Stimulated activated CD4-positive, alpha-beta T cell treated with anti-CD3 and anti-CD28 coated beads, Interleukin-4, amount 100 ng/mL, for 1 hour (primary cell): ENCODE measurements at regions not wholly inside any gene's neighbourhood (a gene's known extent, or its start where the extent isn't known, plus 50 kb on each side); places are given as distances from the start of the nearest gene placed in this dataset.

Experiments
- DNase-seq: peaks from one replicate; pipeline ENCODE4 v3.0.0-alpha.2; 2020

- no peak for DNase-seq
Observed at GRCh38 chr5:68766952-68767464, 326.8 kb upstream of the SLC30A5 start.

DNA sequence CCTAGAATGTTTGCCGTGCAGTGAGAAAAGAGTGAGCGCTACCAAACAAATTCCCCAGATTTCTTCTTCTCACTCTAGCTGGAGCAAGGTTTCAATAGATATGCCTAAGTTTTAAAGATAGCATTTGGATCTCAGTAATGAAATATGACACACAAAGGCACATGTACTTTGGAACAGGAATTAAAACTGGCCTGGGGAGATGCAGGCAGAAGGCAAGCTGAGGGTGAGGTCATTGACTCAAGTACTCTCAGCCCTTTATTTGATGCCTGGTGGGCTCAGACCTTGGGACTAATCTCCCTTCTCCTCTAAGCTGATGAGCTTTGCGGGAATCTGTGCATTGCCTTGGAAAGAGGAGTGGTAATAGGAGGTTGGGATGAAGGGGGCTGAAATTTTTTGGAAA, 323.3 kb upstream of the SLC30A5 start:
- DNase-seq = no peak

- DNase-seq = no peak
Observed at GRCh38 chr5:68771221-68771620, 322.6 kb upstream of the SLC30A5 start.

DNA sequence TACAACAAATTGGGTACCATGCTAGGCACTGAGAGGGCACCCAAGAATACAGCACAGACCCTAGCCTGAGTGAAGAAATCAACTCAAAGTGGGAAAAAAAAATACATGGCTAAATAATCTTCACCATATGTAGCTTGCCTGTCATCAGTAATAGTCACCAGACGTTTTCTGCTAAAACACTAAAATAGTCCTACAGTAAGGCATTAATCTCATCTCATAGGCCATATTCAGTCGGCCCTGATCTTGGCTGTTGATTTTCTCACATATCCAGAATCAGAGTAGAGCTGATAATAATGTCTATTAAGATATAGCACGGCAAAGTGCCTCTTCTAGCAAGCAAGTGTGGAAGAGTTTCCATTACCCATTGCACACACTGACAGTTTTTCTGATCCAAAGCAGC, 322.1 kb upstream of the SLC30A5 start:
- no peak for DNase-seq

DNA sequence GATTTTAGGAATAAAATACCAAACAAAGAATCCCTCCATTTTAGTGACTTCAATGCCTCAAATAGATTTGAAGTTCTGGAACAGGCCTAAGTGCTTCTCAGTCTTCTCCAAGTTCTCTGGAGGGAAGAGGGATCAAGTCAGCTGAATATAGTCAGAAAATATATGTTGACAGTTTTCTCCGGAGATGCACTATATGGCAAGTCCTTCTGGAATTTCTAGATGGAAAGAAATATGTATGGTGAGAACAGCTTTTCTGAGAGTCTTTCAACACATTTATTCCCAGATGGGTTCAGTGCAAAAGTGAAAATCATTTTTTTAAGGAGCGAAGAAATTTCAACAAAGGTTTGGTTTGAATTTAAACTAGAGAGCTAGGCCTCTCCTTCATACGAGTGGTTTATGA, 317.4 kb upstream of the SLC30A5 start:
- no peak for DNase-seq

- DNase-seq = no peak
Observed at GRCh38 chr5:68777135-68777534, 316.7 kb upstream of the SLC30A5 start.

- DNase-seq = no peak
Observed at GRCh38 chr5:68778484-68778883, 315.3 kb upstream of the SLC30A5 start.

DNA sequence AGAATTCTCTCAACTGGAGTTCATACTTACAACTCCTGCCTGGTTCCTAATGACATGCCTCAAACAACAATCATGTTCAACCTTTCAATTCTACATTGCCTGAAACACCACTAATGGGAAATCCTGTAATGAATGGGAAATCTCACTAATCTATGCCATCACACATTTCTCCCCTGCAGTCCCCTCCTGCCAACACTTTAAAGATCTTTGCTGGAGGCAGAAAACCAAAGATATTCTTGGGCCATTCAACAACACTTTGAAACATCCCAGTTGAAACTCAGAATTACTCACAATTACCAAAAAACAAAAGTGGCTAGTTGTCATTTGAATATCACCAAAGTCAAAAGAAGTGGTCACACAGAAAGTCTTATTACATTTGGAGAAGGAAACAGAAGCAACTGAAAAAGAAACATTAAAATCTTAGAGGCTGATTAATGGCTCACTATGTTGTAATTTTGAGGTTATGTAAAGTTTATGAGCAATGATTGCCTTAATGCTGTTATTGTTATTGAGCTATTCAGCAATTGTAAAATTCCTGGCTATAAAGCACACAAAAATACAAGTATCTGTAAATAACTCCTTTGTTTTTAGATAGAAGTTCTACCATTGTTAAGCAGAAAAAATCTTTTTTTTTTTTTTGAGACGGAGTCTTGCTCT, 313.4 kb upstream of the SLC30A5 start:
- DNase-seq = no peak

- no peak for DNase-seq
Observed at GRCh38 chr5:68793074-68793473, 300.7 kb upstream of the SLC30A5 start.

GRCh38 chr5:68793993-68794392, 299.8 kb upstream of the SLC30A5 start:
- DNase-seq = no peak

DNA sequence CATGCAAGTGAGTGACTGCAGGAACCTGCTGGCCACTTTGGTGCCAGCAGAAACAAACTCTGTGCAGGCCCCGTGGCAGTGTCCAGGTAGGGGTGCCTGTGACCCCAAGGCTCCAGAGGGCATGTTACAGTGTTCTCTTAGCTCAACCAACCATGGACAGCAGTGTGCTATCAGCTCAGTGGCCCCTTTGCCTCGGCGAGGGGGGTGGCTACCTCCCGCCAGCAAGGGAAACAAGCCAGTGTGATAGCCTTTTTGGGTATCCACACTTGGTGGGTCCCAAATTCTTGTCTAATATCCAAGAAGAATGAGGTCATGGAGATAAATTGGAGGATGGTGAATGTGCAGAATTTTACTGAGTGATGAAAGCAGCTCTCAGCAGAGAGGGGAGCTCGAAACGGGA, 298.6 kb upstream of the SLC30A5 start:
- DNase-seq = no peak

DNA sequence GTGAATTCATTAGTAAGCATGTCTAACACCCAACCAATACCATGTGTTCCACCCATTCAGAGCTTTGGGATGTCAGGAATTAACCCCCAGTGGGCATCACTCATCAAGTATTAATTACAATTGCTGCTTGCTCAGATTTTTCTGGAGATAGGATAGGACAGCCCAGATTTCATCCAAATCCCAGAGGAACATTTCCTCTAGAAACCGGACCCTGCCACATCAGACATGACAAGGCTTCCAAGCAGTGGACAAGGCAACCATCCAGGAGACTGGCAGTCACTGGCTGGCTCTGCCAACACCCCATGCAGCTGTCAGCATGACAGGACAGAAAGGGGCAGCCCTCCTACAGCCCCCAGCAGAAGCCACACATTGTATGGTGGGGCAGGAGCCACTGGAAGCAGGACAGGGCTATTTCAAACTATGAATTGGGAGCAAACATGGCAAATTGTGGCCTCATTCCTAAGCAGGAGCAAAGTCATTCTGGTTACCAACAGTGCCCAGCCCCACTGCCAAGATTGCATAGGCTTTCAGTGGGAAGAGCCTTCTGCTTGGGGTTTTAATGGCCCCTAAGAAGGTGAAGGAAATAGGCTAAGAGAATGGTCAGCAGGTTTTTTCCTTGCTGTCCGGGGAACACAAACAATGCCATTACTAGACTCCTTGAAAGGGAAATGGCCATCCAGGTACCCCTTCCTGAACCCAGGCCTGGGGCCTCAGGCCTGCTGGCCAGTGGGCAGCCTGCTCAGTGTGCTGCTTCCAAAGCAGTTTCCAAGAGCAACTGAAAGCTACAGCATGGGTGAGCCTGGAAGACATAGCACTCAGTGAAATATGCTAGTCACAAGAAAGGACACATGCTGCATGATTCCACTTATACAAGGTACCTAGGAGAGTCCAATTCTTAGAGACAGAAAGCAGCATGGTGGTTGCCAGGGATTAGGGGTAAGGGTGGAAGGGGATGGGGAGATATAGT, 294.7 kb upstream of the SLC30A5 start:
- no peak for DNase-seq

DNA sequence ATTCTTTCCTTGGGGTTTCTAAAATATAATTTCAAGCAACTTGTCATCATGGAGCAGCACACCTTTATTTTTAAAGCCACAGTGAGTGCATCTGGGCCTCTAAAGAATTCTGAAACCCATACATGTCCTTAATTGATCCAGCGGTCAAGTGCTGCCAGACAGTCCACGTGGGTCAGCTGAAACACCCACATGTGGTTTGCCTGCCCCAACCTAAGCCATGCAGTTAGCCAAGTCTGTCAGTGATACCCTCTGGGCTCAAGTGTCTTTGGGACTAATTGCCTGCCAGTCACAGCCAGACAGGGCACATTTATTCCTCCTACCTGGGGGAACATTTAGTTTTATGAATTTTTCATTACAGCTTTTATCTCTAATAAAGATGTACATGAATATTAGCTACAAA, 291.4 kb upstream of the SLC30A5 start:
- no peak for DNase-seq

DNA sequence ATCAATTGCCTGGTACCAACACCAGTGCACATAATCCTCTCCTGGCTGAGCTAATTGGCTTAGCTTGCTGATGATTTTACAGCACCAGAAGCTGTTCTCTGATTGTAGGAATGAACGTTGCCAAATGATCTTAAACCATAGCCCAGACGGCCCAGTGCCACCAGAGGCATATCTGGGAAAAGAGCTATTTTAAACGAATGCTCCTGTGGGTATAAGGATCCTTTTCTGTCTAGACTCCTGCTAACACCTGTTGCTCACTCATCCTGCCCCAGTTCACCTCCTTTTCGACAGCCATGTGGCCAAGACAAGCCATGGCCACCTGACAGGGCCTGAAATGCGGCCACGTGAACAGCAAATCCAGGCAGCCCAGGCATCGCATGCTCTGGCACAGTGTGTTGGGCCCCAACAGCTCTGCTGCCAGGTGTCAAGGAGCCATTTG, 289.9 kb upstream of the SLC30A5 start:
- DNase-seq = no peak

- DNase-seq = no peak
Observed at GRCh38 chr5:68804343-68804742, 289.5 kb upstream of the SLC30A5 start.

GRCh38 chr5:68805444-68805843, 288.4 kb upstream of the SLC30A5 start:
- DNase-seq = no peak

DNA sequence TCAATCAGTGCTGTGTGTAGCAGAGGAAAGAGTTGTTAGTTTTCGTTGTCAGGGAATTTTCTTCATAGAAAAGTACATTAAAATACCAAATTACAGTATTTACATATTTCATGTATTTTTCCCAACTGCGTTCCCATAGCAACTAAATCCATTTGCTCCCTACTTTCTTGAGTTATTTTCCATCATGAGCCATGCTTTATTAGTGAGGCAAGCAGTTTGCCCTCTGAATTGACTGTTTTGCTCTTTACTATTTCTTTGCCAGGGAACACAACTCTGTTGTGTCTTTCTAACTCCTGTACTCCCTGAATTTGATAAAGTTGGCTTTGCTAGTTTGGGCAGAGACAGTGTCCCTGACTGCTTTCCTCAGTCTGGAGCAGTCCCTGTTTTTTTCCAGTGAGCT, 276.2 kb upstream of the SLC30A5 start:
- DNase-seq = no peak

DNA sequence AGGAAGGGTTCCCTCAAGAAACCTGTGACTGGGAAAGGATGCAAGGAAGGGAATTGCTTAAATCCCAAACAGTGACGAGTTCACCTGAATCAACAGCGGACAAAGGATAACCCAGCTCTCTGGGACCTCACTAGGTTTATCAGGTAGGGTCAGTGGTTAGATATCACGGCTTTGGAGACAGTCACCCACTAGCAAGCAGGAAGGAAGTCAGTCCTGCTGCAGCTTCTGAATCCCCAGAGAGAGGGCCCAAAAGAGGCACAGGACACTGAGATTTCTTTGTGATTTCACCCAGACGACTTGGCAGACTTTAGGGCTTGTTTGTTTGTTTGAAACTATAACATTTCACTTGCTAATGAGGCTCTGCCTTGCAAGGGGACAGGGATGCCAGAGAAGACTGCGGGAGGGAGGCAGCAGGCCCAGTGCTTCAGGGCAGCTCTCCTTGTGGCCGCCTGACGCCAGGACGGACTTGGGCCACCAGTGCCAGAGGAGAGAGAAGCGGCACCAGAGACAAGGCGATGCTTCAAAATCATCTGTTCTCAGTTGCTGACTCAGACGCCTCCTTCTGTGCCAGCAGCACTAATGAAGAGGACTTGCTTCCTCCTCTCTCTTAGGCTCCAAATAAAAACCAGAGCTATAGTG, 275.6 kb upstream of the SLC30A5 start:
- DNase-seq = no peak

DNA sequence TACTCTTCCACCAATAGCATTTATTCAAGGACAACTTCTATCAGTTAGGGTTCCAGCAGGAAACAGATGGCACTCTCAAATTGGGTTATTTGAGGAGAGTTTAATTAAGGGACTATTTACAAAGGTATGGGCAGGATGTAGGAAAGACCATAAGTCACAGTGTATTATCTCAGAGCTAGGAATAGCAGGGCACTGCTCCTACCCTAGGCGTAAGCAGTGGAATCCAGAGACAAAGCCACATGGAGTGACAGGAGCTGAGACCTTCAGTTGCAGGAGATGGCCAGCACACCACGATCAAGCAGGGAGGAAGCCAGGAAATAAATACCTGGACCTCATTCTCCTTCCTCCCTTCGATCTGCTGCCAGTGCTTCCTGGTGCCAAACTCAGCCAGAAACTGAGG, 274.9 kb upstream of the SLC30A5 start:
- no peak for DNase-seq

GRCh38 chr5:68821056-68821455, 272.8 kb upstream of the SLC30A5 start:
- DNase-seq = no peak

GRCh38 chr5:68822796-68823195, 271.0 kb upstream of the SLC30A5 start:
- DNase-seq = no peak

DNA sequence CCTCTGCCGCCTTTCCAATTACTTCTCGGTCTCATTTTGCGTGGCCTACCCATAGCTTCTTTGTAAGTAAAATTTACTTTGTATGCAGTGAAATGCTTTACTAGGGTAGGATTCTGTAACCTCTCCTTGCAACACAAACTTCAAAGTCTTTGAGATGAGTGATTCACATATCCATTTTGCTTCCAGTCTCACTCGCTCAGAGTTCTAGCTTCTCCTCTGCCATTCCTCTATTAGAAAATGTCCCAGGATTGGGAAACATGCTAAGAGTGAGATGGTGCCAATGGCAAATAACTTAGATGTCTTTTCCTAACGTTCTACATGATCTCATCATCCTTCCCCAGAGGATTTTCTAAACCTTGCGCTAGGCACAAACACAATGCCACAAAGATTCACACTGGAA, 270.5 kb upstream of the SLC30A5 start:
- no peak for DNase-seq

- DNase-seq = no peak
Observed at GRCh38 chr5:68830377-68830898, 263.4 kb upstream of the SLC30A5 start.
